GM20000 (cell line): ENCODE measurements at regions not wholly inside any gene's neighbourhood (a gene's known extent, or its start where the extent isn't known, plus 50 kb on each side); places are given as distances from the start of the nearest gene placed in this dataset.

ENCODE experiments used
- DNase-seq: peaks from one replicate; pipeline ENCODE4 v3.0.0; 2012; ENCODE audit warnings: low spot score
- CTCF ChIP-seq: IDR thresholded peaks from 2 replicates; pipeline ENCODE4 v1.5.1; 2012; ENCODE audit warnings: mild to moderate bottlenecking, control low read depth; ENCODE audit errors: extremely low read depth, missing control alignments

- TF ChIP-seq CTCF, result no peak
- DNase-seq, result no peak
These were observed 853.4 kb downstream of the PCDH7 start for GRCh38 chr4:31573554-31573953.

- no peak for DNase-seq
- TF ChIP-seq CTCF, result no peak
These were observed 855.3 kb downstream of the PCDH7 start for GRCh38 chr4:31575504-31575903.

- no peak for DNase-seq
- no peak for TF ChIP-seq CTCF
These were observed 860.7 kb downstream of the PCDH7 start for GRCh38 chr4:31580843-31581242.

- DNase-seq, result no peak
- no peak for TF ChIP-seq CTCF
These were observed 865.3 kb downstream of the PCDH7 start for GRCh38 chr4:31585503-31585902.

GRCh38 chr4:31592293-31592692 lies 872.1 kb downstream of the PCDH7 start:
- no peak for TF ChIP-seq CTCF
- no peak for DNase-seq

GRCh38 chr4:31595496-31595895 lies 875.3 kb downstream of the PCDH7 start:
- TF ChIP-seq CTCF, result no peak
- DNase-seq, result no peak

- no peak for DNase-seq
- no peak for TF ChIP-seq CTCF
These were observed 878.5 kb downstream of the PCDH7 start for GRCh38 chr4:31598639-31599038.
